Stomach (tissue), 8 donors: ENCODE measurements at regions not wholly inside any gene's neighbourhood (a gene's known extent, or its start where the extent isn't known, plus 50 kb on each side); places are given as distances from the start of the nearest gene placed in this dataset.

ENCODE experiments used
- DNase-seq, 2 donors: peaks; one replicate each; pipeline versions ENCODE4 v3.0.0 to v3.0.0-alpha.2; 2013 to 2019
- H3K27ac ChIP-seq, 5 donors: fragments of 200-600 bp in 4 of 5; sonication (generic) in 4 of 5; one replicate each; pipeline ENCODE4 v1.5.1; 2013 to 2019; ENCODE audit warnings: mild to moderate bottlenecking in 1 of 5, moderate library complexity in 1 of 5
- H3K27me3 ChIP-seq, 3 donors: fragments of 200-600 bp; sonication (generic); one replicate each; pipeline ENCODE4 v1.5.1; 2017 to 2019; ENCODE audit warnings: mixed run types in 1 of 3
- H3K36me3 ChIP-seq, 4 donors: fragments of 200-600 bp; sonication (generic); 1 replicate in 3 of 4; 2 replicates in 1 of 4; pipeline ENCODE4 v1.5.1; 2016 to 2019
- H3K4me1 ChIP-seq, 4 donors: fragments of 200-600 bp; sonication (generic); one replicate each; pipeline ENCODE4 v1.5.1; 2016 to 2019
- H3K4me3 ChIP-seq, 4 donors: fragments of 200-600 bp; sonication (generic) in 3 of 4; one replicate each; pipeline ENCODE4 v1.5.1; 2016 to 2019; ENCODE audit warnings: mild to moderate bottlenecking in 1 of 4
- H3K9me3 ChIP-seq, 4 donors: fragments of 200-600 bp; sonication (generic); one replicate each; pipeline ENCODE4 v1.5.1; 2016 to 2019
- CTCF ChIP-seq, 7 experiments: fragments of 450-650 bp in 4 of 7; fragments of 200-600 bp in 3 of 7; sonication (generic) in 3 of 7; IDR thresholded peaks; one replicate each; pipeline ENCODE4 v1.5.1; 2016 to 2019; ENCODE audit warnings: antibody characterized with exemption in 7 of 7, control low read depth in 2 of 7, mild to moderate bottlenecking in 1 of 7
- EP300 ChIP-seq: sonication (generic); formaldehyde crosslinking; IDR thresholded peaks from one replicate; pipeline ENCODE4 v1.6.1; 2017; ENCODE audit warnings: antibody characterized with exemption
- POLR2A ChIP-seq, 4 donors: fragments of 450-650 bp; IDR thresholded peaks; one replicate each; pipeline ENCODE4 v1.6.1; 2016; ENCODE audit warnings: antibody characterized with exemption in 4 of 4, control low read depth in 2 of 4, mild to moderate bottlenecking in 1 of 4, moderate library complexity in 1 of 4
- POLR2AphosphoS5 ChIP-seq, 3 donors: sonication (generic); formaldehyde crosslinking; IDR thresholded peaks; one replicate each; pipeline ENCODE4 v1.6.1; 2016; ENCODE audit warnings: antibody characterized with exemption in 3 of 3
- WGBS, 5 donors: extraction: QIAGEN DNeasy Blood & Tissue Kit in 3 of 5; methylation state at CpG; one replicate each; pipeline versions ENCODE4 v1.1.5 to v1.1.7; 2013 to 2018; 5-methylcytosine and 5-hydroxymethylcytosine counted together
- intact Hi-C: fragments of 100-400 bp; cut with DNase I; formaldehyde crosslinking; loops from one replicate; pipeline ENCODE4 v1.15.1; 2023; ENCODE audit warnings: low total_unique reads
- donor health status: healthy with polysubstance abuse.
- donor health status: Bipolar disorder and iron deficiency.
- donor health status: healthy.

- no peak for TF ChIP-seq POLR2AphosphoS5 (IDR thresholded peaks at IDR 0.05)
- no peak for TF ChIP-seq POLR2A (IDR thresholded peaks at IDR 0.05)
- TF ChIP-seq CTCF (IDR thresholded peaks at IDR 0.05): no peak
- no peak for TF ChIP-seq EP300
- no peak for DNase-seq
- 75 to 88% (median 87%) methylated on average over 7 of the region's 7 CpGs for WGBS, 5 donors
- intact Hi-C loops: no loop called here
- Histone ChIP-seq H3K4me3 (no peak overlapping the region), H3K27ac (no peak overlapping the region), H3K4me1 (peaks cover 0 to 16% (median 11%) of the 10 kb centered on the region in 4 donors), H3K9me3 (no peaks in the 10 kb centered on the region), H3K36me3 (no peaks in the 10 kb centered on the region), H3K27me3 (peaks cover 0 to 36% (median 16%) of the 10 kb centered on the region in 3 donors)
Measured at GRCh38 chr1:209203533-209203895, 380.0 kb upstream of the CAMK1G start.

- WGBS, 5 donors: 66 to 77% (median 69%) methylated on average over 4 of the region's 4 CpGs
- no peak for DNase-seq
- no peak for TF ChIP-seq POLR2AphosphoS5 (IDR thresholded peaks at IDR 0.05)
- TF ChIP-seq EP300: no peak
- TF ChIP-seq POLR2A (IDR thresholded peaks at IDR 0.05): no peak
- no peak for TF ChIP-seq CTCF (IDR thresholded peaks at IDR 0.05)
- H3K36me3 ChIP-seq: no peaks in the 10 kb centered on the region
- H3K9me3 ChIP-seq: no peaks in the 10 kb centered on the region
- H3K27me3 ChIP-seq: peaks cover 0 to 51% (median 22%) of the 10 kb centered on the region in 3 donors
- intact Hi-C loops: no loop called here
- no peak overlapping the region for H3K4me3 ChIP-seq
- no peak overlapping the region for H3K27ac ChIP-seq
- peaks cover 0 to 16% (median 11%) of the 10 kb centered on the region in 4 donors for H3K4me1 ChIP-seq
Measured at GRCh38 chr1:209205039-209205438, 378.5 kb upstream of the CAMK1G start.

- peaks cover 0 to 46% (median 26%) of the 10 kb centered on the region in 3 donors for H3K27me3 ChIP-seq
- H3K36me3 ChIP-seq: no peaks in the 10 kb centered on the region
- no peaks in the 10 kb centered on the region for H3K9me3 ChIP-seq
- no peak for TF ChIP-seq CTCF (IDR thresholded peaks at IDR 0.05)
- TF ChIP-seq POLR2A (IDR thresholded peaks at IDR 0.05): no peak
- no peak for TF ChIP-seq POLR2AphosphoS5 (IDR thresholded peaks at IDR 0.05)
- TF ChIP-seq EP300: no peak
- intact Hi-C loops: no loop called here
- 19 to 42% (median 37%) methylated on average over 8 to 11 of the region's 11 CpGs for WGBS, 5 donors
- no peak overlapping the region for H3K27ac ChIP-seq
- H3K4me1 ChIP-seq: peaks cover 0 to 16% (median 11%) of the 10 kb centered on the region in 4 donors
- H3K4me3 ChIP-seq: peak overlapping the region in 2 of 4 donors; percentile 25 to 30
- DNase-seq: no peak
Measured at GRCh38 chr1:209207126-209207700, 376.3 kb upstream of the CAMK1G start.

GRCh38 chr1:209207701-209208286 is 375.7 kb upstream of the CAMK1G start:
- TF ChIP-seq CTCF (IDR thresholded peaks at IDR 0.05) (peak in 4 of 7 experiments; percentile 48 to 58 (median 50)), POLR2AphosphoS5 (IDR thresholded peaks at IDR 0.05) (no peak), EP300 (no peak), POLR2A (IDR thresholded peaks at IDR 0.05) (no peak)
- intact Hi-C loops: no loop called here
- WGBS, 5 donors: 2 to 6% (median 3%) methylated on average over 30 to 31 of the region's 31 CpGs
- DNase-seq: peak; percentile 58 to 93
- H3K4me1 ChIP-seq: peaks cover 0 to 16% (median 11%) of the 10 kb centered on the region in 4 donors
- no peaks in the 10 kb centered on the region for H3K9me3 ChIP-seq
- H3K27me3 ChIP-seq: peaks cover 0 to 46% (median 26%) of the 10 kb centered on the region in 3 donors
- H3K36me3 ChIP-seq: no peaks in the 10 kb centered on the region
- H3K4me3 ChIP-seq: peak overlapping the region; percentile 12 to 30 (median 19)
- no peak overlapping the region for H3K27ac ChIP-seq
